ENCODE measurements at regions not wholly inside any gene's neighbourhood (a gene's known extent, or its start where the extent isn't known, plus 50 kb on each side); places are given as distances from the start of the nearest gene placed in this dataset.

DNA sequence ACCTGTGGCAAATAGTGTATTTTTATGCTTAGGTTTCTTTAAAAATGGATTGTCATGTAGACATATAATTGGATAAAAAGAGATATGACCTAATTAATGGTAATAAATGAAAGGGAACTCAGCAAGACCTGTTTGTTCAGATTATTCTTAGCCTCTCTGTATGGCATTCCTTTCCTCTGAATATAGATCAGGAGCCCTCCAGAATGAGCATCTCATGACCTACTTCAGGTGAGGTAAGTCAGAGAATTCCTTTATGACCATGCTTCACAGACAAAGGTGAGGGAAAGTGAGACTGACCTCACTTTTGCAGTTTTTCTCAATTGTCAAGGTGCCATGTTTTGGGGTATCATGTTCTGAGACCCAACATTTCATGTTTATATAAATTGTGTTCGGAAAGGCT is 1744.3 kb upstream of the PIK3C3 start:
- TF ChIP-seq POLR2A (IDR thresholded peaks at IDR 0.05) (no peak), CTCF (IDR thresholded peaks at IDR 0.05) (no peak)

All from testis (tissue), 2 donors.